SK-N-SH (cell line): ENCODE measurements at regions not wholly inside any gene's neighbourhood (a gene's known extent, or its start where the extent isn't known, plus 50 kb on each side); places are given as distances from the start of the nearest gene placed in this dataset.
A peak's percentile ranks its signal among the peaks of the same experiment; 100 is the strongest.

Source experiments
- CTCF ChIA-PET: fragments of 300-600, 350-600 bp; formaldehyde crosslinking; extraction: SDS; loops from one replicate; lab custom pipeline; 2021; lab: Yijun Ruan, JAX
- POLR2A ChIA-PET: fragments of 350-600 bp; sonication (Branson Sonifier 250); formaldehyde crosslinking; extraction: SDS; loops from one replicate; lab custom pipeline; 2020; ENCODE audit warnings: antibody characterized with exemption, inconsistent platforms; lab: Yijun Ruan, JAX
- DNase-seq: peaks from one replicate; pipeline ENCODE4 v3.0.0; 2012
- H2AFZ ChIP-seq: fragments of 200-600 bp; sonication (generic); 2 replicates; pipeline ENCODE4 v1.8.1; 2016; ENCODE audit warnings: antibody characterized with exemption, mild to moderate bottlenecking, low read depth
- H3F3A ChIP-seq: fragments of 200-600 bp; sonication (generic); replicated peaks from 2 replicates; pipeline ENCODE3; 2016; ENCODE audit warnings: antibody characterized with exemption, mild to moderate bottlenecking; ENCODE audit not compliant: insufficient read depth
- H3K27ac ChIP-seq, 2 experiments: fragments of 200-500 bp in 1 of 2; fragments of 200-600 bp in 1 of 2; sonication (Bioruptor generic) in 1 of 2; sonication (generic), shearing (Covaris generic) in 1 of 2; 2 replicates each; pipeline versions ENCODE4 v1.5.1 to v1.6.1; 2014 to 2016; ENCODE audit warnings: low read depth in 2 of 2, inconsistent platforms in 1 of 2, low read length in 1 of 2, mild to moderate bottlenecking in 1 of 2, mixed read lengths in 1 of 2
- H3K27me3 ChIP-seq: fragments of 200-600 bp; sonication (generic), shearing (Covaris generic); 2 replicates; pipeline ENCODE4 v1.6.1; 2016; ENCODE audit warnings: mixed run types; ENCODE audit not compliant: insufficient read depth
- H3K36me3 ChIP-seq, 2 experiments: fragments of 200-500 bp in 1 of 2; fragments of 200-600 bp in 1 of 2; sonication (Bioruptor generic) in 1 of 2; sonication (generic) in 1 of 2; replicated peaks in 1 of 2; 2 replicates each; pipeline versions ENCODE3 to v1.5.1; 2014 to 2016; ENCODE audit warnings: low read length in 1 of 2, mild to moderate bottlenecking in 1 of 2; ENCODE audit not compliant: insufficient read depth in 2 of 2, control insufficient read depth in 1 of 2
- H3K4me1 ChIP-seq, 2 experiments: fragments of 200-500 bp in 1 of 2; fragments of 200-600 bp in 1 of 2; sonication (Bioruptor generic) in 1 of 2; sonication (generic), shearing (Covaris generic) in 1 of 2; 2 replicates each; pipeline versions ENCODE4 v1.5.1 to v1.6.1; 2014 to 2016; ENCODE audit warnings: low read depth in 1 of 2, low read length in 1 of 2, mixed run types in 1 of 2; ENCODE audit not compliant: insufficient read depth in 2 of 2, control insufficient read depth in 1 of 2
- H3K4me2 ChIP-seq: fragments of 200-600 bp; sonication (generic), shearing (Covaris generic); 2 replicates; pipeline ENCODE4 v1.6.1; 2017; ENCODE audit warnings: mixed run types
- H3K4me3 ChIP-seq, 2 experiments: fragments of 200-500 bp in 1 of 2; fragments of 200-600 bp in 1 of 2; sonication (Bioruptor generic) in 1 of 2; sonication (generic), shearing (Covaris generic) in 1 of 2; 2 replicates each; pipeline versions ENCODE4 v1.5.1 to v1.8.1; 2014 to 2016; ENCODE audit warnings: low read depth in 2 of 2, inconsistent platforms in 1 of 2, low read length in 1 of 2, mild to moderate bottlenecking in 1 of 2, mixed read lengths in 1 of 2, moderate library complexity in 1 of 2
- H3K79me2 ChIP-seq: fragments of 200-600 bp; sonication (generic); 2 replicates; pipeline ENCODE4 v1.8.1; 2017; ENCODE audit warnings: mild to moderate bottlenecking; ENCODE audit not compliant: insufficient read depth
- H3K9ac ChIP-seq: fragments of 200-600 bp; sonication (generic); 2 replicates; pipeline ENCODE4 v1.6.1; 2017; ENCODE audit warnings: mixed run types
- H3K9me2 ChIP-seq: fragments of 200-600 bp; sonication (generic); 2 replicates; pipeline ENCODE4 v1.6.1; 2017; ENCODE audit warnings: mixed run types
- H3K9me3 ChIP-seq: fragments of 200-600 bp; sonication (generic); 2 replicates; pipeline ENCODE4 v1.6.1; 2017; ENCODE audit warnings: mixed run types, mild to moderate bottlenecking, moderate library complexity
- H4K20me1 ChIP-seq: fragments of 200-600 bp; sonication (generic); 2 replicates; pipeline ENCODE4 v1.6.1; 2017; ENCODE audit warnings: mild to moderate bottlenecking, mixed run types; ENCODE audit not compliant: insufficient read depth
- CHD2 ChIP-seq: fragments of 150-350 bp; IDR thresholded peaks from 2 replicates; pipeline ENCODE4 v1.6.1; 2018; ENCODE audit warnings: low read length; ENCODE audit not compliant: partially characterized antibody
- CTCF ChIP-seq: fragments of 200-600 bp; sonication (generic); IDR thresholded peaks from 2 replicates; pipeline ENCODE4 v1.6.1; 2017; ENCODE audit warnings: antibody characterized with exemption, mild to moderate bottlenecking, moderate library complexity
- FOXJ3 ChIP-seq: sonication (generic); formaldehyde crosslinking; IDR thresholded peaks from 2 replicates; pipeline ENCODE4 v1.5.1; 2020; ENCODE audit warnings: mild to moderate bottlenecking, missing genetic modification reagents
- FOXM1 ChIP-seq: IDR thresholded peaks from 2 replicates; pipeline ENCODE4 v1.4.0; 2012; ENCODE audit warnings: low read depth, mild to moderate bottlenecking
- GABPA ChIP-seq: IDR thresholded peaks from 2 replicates; pipeline ENCODE4 v1.4.0; 2012; ENCODE audit warnings: low read depth, mild to moderate bottlenecking
- JUND ChIP-seq: IDR thresholded peaks from 2 replicates; pipeline ENCODE4 v1.4.0; 2012
- MAX ChIP-seq: IDR thresholded peaks from 2 replicates; pipeline ENCODE4 v1.4.0; 2012; ENCODE audit warnings: low read depth
- MEF2A ChIP-seq: IDR thresholded peaks from 2 replicates; pipeline ENCODE4 v1.4.0; 2012; ENCODE audit warnings: low read depth, borderline replicate concordance
- NRF1 ChIP-seq: IDR thresholded peaks from 2 replicates; pipeline ENCODE4 v1.6.1; 2012; ENCODE audit warnings: low read depth, mild to moderate bottlenecking, low read length
- PBX3 ChIP-seq: IDR thresholded peaks from 2 replicates; pipeline ENCODE4; 2012
- POLR2AphosphoS5 ChIP-seq: IDR thresholded peaks from 2 replicates; pipeline ENCODE4 v1.6.1; 2012; ENCODE audit warnings: low read depth, low read length
- RCOR1 ChIP-seq: fragments of 150-350 bp; IDR thresholded peaks from 2 replicates; pipeline ENCODE4 v1.6.1; 2017; ENCODE audit warnings: antibody characterized with exemption, low read length
- SIN3A ChIP-seq: IDR thresholded peaks from 2 replicates; pipeline ENCODE4 v1.6.1; 2012; ENCODE audit warnings: low read depth, mild to moderate bottlenecking, low read length, moderate library complexity, borderline replicate concordance
- TAF1 ChIP-seq: IDR thresholded peaks from 2 replicates; pipeline ENCODE4 v1.6.1; 2012; ENCODE audit warnings: low read depth, mild to moderate bottlenecking, low read length, moderate library complexity, borderline replicate concordance
- USF1 ChIP-seq: IDR thresholded peaks from 2 replicates; pipeline ENCODE4 v1.4.0; 2012; ENCODE audit warnings: low read depth, borderline replicate concordance
- YY1 ChIP-seq: IDR thresholded peaks from 2 replicates; pipeline ENCODE4 v1.4.0; 2012; ENCODE audit warnings: low read depth, mild to moderate bottlenecking
- WGBS: methylation state at CpG from one replicate; pipeline ENCODE4 v1.1.6; 2017; ENCODE audit warnings: low lambda C conversion rate; 5-methylcytosine and 5-hydroxymethylcytosine counted together

DNA sequence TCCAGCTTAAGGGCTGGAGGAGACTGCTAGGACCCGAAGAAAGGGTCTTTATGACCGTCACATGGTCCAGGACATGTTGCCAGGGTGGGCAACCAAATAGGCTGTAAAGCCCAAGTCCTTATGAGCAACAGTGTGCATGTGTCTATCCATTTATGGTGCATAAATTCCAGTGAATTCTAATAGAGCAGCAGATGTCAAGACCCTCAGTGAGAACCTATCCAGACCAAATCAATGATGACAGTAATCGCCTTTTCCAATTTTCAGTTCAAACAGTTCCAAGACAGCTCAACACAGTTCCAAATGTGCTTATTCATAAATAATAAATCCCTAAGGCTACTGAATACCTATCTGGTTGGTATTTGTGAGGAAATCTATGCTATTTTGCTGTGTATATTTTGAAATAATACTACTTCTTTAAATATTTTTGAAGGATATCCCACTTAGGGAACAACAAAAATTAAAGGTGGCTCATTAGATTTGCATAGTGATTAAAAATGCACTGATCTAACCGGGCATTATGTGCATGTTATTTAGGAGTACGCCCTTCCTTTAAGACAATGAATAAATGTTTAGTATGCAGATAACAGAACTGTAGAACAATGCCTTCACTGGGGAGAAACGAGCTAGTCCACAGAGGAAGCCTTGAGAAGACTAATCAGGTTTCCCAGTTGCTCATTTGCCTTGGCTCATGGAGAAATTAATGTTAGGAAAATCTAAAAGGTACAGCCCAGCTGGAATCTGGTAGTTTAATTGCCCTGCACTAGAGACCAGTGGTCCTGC lies 519.5 kb upstream of the CHAC2 start:
- peak overlapping the region; percentile 67; the same call in 1 of the 2 replicates for H2AFZ ChIP-seq
- POLR2A ChIA-PET, result no interaction called here
- TF ChIP-seq GABPA, result no peak
- H3K36me3 ChIP-seq, result no peaks in the 10 kb centered on the region
- H3K27ac ChIP-seq, result no peak overlapping the region
- no peaks in the 10 kb centered on the region for H4K20me1 ChIP-seq
- peak overlapping the region; percentile 51; the same call in 1 of the 2 replicates for H3K4me2 ChIP-seq
- H3K27me3 ChIP-seq, result no peaks in the 10 kb centered on the region
- WGBS, result 26% methylated on average over 6 of the region's 6 CpGs
- no peaks in the 10 kb centered on the region for H3K9me2 ChIP-seq
- H3K4me3 ChIP-seq, result no peak overlapping the region
- CTCF ChIA-PET, result no interaction called here
- no peaks in the 10 kb centered on the region for H3F3A ChIP-seq
- DNase-seq, result no peak
- no peak overlapping the region for H3K9ac ChIP-seq
- H3K79me2 ChIP-seq, result no peaks in the 10 kb centered on the region
- H3K9me3 ChIP-seq, result no peaks in the 10 kb centered on the region
- no peaks in the 10 kb centered on the region; a peak in 1 of 4 replicates for H3K4me1 ChIP-seq

DNA sequence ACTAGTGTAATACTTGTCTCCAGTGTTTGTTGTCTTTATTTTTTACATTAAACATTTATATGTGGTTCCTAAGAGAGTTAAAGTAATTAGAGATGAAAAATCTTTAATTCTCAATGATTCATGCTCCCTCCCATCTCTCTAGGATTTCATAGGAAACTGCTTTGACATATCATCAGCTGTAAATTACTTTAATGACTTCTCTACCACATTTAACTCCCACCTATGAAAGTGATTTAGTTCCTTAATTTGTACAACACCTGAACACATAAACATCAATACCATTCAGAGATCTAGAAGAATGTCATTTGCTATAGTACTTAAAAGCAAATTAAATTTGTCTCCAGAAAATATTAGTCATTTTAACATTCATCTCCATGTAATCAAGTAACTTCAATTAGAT lies 524.2 kb upstream of the CHAC2 start:
- CTCF ChIA-PET, result no interaction called here
- Histone ChIP-seq H2AFZ (no peak overlapping the region), H3K9me3 (no peaks in the 10 kb centered on the region), H3K79me2 (no peaks in the 10 kb centered on the region), H3F3A (no peaks in the 10 kb centered on the region), H3K36me3 (no peaks in the 10 kb centered on the region), H3K9me2 (no peaks in the 10 kb centered on the region), H3K4me2 (no peak overlapping the region), H3K4me1 (no peaks in the 10 kb centered on the region; a peak in 1 of 4 replicates), H3K4me3 (no peak overlapping the region), H4K20me1 (no peaks in the 10 kb centered on the region), H3K9ac (no peak overlapping the region), H3K27me3 (no peaks in the 10 kb centered on the region), H3K27ac (no peak overlapping the region)
- POLR2A ChIA-PET, result no interaction called here
- TF ChIP-seq RCOR1 (no peak), POLR2AphosphoS5 (no peak), CTCF (no peak), YY1 (no peak), PBX3 (no peak), SIN3A (no peak), MAX (no peak), MEF2A (no peak), USF1 (no peak), FOXJ3 (CRISPR knock-in tag) (no peak), CHD2 (no peak), TAF1 (no peak), FOXM1 (no peak), NRF1 (no peak), GABPA (no peak), JUND (no peak)
- no peak for DNase-seq
